ENCODE measurements at regions not wholly inside any gene's neighbourhood (a gene's known extent, or its start where the extent isn't known, plus 50 kb on each side); places are given as distances from the start of the nearest gene placed in this dataset.

- H3K4me1 Mint-ChIP-seq (ENCODE audit: low read depth) = peaks cover 6% of the 10 kb centered on the region
- DNase-seq (ENCODE audit: low spot score) = no peak
- H3K9me3 Mint-ChIP-seq (ENCODE audit: low read depth) = peaks cover 40% of the 10 kb centered on the region
- H3K27me3 Mint-ChIP-seq (ENCODE audit: low read depth) = no peaks in the 10 kb centered on the region
- no peak overlapping the region for H3K27ac Mint-ChIP-seq (ENCODE audit: unreplicated experiment)
- no peak overlapping the region for H3K4me3 Mint-ChIP-seq (ENCODE audit: unreplicated experiment)
- TF ChIP-seq CTCF (IDR thresholded peaks at IDR 0.05) = no peak
- H3K36me3 Mint-ChIP-seq (ENCODE audit: low read depth) = peaks cover 7% of the 10 kb centered on the region
Observed at GRCh38 chr6:48839206-48839605, 623.8 kb downstream of the MMUT start.

- TF ChIP-seq CTCF (IDR thresholded peaks at IDR 0.05) = no peak
- H3K36me3 Mint-ChIP-seq (ENCODE audit: low read depth) = peaks cover 7% of the 10 kb centered on the region
- H3K27ac Mint-ChIP-seq (ENCODE audit: unreplicated experiment) = no peak overlapping the region
- H3K4me1 Mint-ChIP-seq (ENCODE audit: low read depth) = peaks cover 6% of the 10 kb centered on the region
- H3K9me3 Mint-ChIP-seq (ENCODE audit: low read depth) = peaks cover 34% of the 10 kb centered on the region
- H3K27me3 Mint-ChIP-seq (ENCODE audit: low read depth) = no peaks in the 10 kb centered on the region
- DNase-seq (ENCODE audit: low spot score) = no peak
- H3K4me3 Mint-ChIP-seq (ENCODE audit: unreplicated experiment) = no peak overlapping the region
Observed at GRCh38 chr6:48837744-48838143, 625.3 kb downstream of the MMUT start.

GRCh38 chr6:48835421-48835958, 627.6 kb downstream of the MMUT start:
- Mint-ChIP-seq H3K27me3 (ENCODE audit: low read depth) (no peaks in the 10 kb centered on the region), H3K4me1 (ENCODE audit: low read depth) (peaks cover 6% of the 10 kb centered on the region), H3K27ac (ENCODE audit: unreplicated experiment) (no peak overlapping the region), H3K4me3 (ENCODE audit: unreplicated experiment) (no peak overlapping the region), H3K36me3 (ENCODE audit: low read depth) (peaks cover 4% of the 10 kb centered on the region), H3K9me3 (ENCODE audit: low read depth) (peaks cover 13% of the 10 kb centered on the region)
- no peak for DNase-seq (ENCODE audit: low spot score)
- no peak for TF ChIP-seq CTCF (IDR thresholded peaks at IDR 0.05)

GRCh38 chr6:48834706-48835105, 628.3 kb downstream of the MMUT start:
- DNase-seq (ENCODE audit: low spot score) = no peak
- Mint-ChIP-seq H3K4me1 (ENCODE audit: low read depth) (peaks cover 6% of the 10 kb centered on the region), H3K4me3 (ENCODE audit: unreplicated experiment) (no peak overlapping the region), H3K27me3 (ENCODE audit: low read depth) (no peaks in the 10 kb centered on the region), H3K27ac (ENCODE audit: unreplicated experiment) (no peak overlapping the region), H3K36me3 (ENCODE audit: low read depth) (no peaks in the 10 kb centered on the region), H3K9me3 (ENCODE audit: low read depth) (peaks cover 6% of the 10 kb centered on the region)
- no peak for TF ChIP-seq CTCF (IDR thresholded peaks at IDR 0.05)

- Mint-ChIP-seq H3K27me3 (ENCODE audit: low read depth) (no peaks in the 10 kb centered on the region), H3K4me3 (ENCODE audit: unreplicated experiment) (no peak overlapping the region), H3K9me3 (ENCODE audit: low read depth) (peaks cover 3% of the 10 kb centered on the region), H3K27ac (ENCODE audit: unreplicated experiment) (no peak overlapping the region), H3K4me1 (ENCODE audit: low read depth) (peaks cover 6% of the 10 kb centered on the region), H3K36me3 (ENCODE audit: low read depth) (no peaks in the 10 kb centered on the region)
- no peak for DNase-seq (ENCODE audit: low spot score)
- no peak for TF ChIP-seq CTCF (IDR thresholded peaks at IDR 0.05)
Observed at GRCh38 chr6:48833916-48834315, 629.1 kb downstream of the MMUT start.

Data from chondrocyte (in vitro differentiated cells).